ENCODE measurements at regions not wholly inside any gene's neighbourhood (a gene's known extent, or its start where the extent isn't known, plus 50 kb on each side); places are given as distances from the start of the nearest gene placed in this dataset.

DNA sequence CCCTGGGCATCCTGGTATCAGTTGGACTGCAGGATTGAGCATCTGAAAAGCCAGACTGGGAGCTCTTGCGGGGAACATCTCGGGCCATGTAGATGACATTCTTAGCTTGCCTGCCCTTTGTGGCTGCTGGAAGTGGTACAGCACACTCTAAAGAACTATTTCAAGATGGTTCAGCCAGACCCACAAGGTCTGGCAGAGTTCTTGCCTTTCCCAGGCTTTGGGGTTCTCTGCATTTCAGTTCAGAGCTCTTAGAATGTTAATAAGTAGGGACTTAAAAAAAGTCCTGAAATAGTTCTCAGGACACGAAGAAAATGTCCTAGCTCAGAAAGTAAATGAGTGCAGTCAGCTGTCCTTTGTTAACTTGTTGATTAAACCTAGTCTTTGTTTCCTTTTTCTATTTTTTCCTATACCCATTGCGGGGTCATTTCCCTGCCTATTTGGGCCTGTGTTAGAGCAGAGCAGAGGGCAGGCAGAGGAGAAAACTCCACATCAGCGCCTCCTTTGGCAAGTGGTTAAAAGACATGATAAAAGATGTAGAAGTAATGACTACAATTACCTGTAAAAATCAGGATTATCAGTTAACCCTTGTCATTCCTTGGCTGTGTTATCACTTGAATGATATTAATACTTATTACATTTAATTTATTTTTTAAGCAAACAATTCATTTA lies 291.5 kb downstream of the ZSWIM6 start:
- DNase-seq = no peak

DNA sequence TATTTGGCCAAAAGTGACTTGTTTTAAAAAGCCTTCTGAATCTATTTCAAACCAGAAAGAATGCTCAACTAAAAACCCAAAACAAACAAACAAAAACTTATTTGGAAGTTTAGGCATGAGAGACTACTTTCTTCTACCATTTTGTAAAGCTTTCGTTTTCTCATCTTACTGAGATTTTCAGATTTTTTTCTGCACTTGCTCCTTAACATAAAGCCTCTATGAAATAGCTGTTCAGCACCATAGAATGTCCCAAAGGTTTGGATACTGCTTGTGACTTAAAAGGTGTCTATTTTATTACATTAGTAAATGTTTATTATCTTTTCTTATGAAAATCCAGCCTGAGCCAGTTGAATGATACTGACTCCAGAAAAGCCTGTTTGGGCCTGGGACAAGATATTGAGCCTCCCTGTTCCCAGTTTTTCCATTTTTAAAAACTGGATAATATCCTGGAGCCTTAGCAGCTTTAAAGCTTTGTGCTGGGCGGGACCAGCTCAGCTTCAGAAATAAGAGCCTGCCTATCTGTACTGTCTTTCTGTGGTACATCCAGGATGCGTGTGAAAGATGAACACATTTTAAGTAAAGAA lies 292.6 kb downstream of the ZSWIM6 start:
- no peak for DNase-seq

DNA sequence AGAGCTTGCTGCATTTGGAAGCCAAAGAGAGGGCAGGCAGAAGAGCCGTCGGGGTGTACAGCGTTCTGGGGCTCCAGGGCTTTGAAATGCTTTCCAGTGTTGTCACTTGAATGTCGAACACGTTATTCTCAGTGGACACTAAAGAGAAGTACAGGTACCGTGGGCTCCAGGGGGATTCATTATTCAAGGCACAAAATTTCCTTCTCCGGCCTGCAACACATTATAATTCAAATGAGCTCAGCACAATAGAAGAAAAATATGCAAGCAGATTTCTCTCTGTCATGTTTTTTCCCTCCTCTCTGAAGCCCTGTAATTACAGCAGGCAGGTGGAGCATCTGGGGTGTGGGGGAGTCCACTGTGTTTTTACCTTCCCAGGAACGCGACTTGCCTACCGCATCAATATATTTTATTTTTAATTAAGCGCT lies 293.1 kb downstream of the ZSWIM6 start:
- no peak for DNase-seq

DNA sequence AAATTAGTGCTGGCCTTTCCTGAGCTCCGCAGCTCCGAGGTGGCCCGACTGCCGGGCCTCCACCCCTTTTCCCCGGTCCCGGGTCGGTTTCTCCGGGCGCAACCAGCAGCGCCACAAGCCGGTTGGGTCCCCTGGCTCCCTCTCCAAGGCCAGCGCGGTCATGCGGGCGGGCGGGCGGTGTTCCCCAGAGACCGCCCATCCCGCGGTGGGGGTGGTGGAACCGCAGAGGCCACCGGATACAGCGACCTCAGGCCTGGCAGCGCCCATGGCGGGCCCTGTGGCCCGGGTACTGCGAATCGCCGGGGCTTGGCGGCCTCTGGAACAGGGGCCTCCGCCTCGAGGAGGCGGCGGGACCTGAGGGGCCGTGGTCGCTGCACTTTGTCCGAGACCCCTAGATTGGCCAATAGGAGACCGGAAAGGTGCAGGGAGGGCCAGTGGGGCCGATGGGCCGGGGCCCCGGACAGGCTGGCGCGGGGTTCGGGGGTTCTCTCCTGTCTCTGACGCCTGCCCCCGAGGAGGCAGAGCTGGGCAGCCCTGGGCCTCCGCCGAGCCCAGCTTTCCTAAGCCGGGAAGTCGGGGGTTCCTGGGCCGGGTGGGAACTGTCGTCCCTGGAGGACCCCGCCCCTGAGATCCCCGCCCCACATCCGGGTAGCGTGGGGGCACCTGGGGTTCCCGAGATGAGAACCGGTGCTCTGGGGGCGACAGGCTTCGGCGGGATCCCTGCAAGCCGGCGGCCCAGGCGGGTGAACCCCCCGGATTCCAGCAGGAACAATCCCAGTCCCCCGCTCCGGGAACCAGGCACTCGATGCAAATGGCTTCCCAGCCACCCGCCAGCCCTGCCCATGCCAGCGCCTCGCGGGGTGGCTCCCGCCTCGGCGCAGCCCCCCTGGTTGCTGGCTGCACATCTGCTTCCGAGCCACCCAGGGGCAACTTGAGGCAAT lies 293.9 kb downstream of the ZSWIM6 start:
- no peak for DNase-seq

DNA sequence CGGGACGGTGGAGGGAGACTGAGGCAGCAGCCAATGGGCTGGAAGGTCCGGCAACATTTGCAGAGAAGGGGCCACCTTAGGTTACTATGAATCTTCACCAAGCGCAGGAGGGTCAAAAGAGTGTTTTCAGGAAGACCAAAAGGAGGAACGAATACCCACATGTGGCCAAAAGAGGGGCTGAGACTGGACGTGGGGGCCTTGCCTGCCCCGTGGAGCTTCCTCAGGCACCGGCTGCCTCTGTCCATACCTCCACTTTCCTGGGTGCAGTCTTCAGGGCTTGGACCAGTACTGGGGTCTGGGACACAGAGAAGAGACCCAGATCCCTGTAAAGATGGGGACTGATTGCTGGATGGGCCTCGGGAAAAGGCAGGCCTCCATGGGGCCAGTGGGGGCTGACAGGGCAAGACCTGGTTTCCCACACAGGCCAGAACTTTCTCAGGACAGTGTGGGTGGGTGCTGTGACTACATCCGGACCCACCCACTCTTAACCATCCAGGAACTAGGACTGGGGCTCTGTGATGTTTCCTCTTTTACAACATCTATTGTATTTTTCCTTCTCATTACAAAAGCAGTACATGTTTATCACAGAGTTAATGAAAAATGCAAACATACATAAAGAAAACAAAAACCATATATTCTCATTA lies 294.7 kb downstream of the ZSWIM6 start:
- DNase-seq = no peak

DNA sequence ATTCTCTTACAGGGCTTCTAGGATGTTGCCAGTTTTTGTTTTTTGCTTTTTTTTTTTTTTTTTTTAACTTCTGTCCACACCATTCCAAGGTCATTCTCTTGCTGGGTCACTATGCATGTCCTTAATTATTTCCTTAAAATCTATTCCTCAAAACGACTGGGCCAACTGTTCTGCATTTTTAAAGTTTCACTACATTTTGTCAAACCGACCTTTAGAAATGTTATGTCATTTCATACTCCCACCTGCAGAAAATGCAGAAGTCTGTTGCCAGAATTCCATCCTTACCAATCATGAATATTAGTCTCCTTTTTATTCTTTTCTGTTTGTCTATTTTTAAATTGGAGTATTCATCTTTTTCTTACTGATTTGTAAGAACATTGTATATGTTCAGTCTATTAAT lies 295.5 kb downstream of the ZSWIM6 start:
- no peak for DNase-seq

DNA sequence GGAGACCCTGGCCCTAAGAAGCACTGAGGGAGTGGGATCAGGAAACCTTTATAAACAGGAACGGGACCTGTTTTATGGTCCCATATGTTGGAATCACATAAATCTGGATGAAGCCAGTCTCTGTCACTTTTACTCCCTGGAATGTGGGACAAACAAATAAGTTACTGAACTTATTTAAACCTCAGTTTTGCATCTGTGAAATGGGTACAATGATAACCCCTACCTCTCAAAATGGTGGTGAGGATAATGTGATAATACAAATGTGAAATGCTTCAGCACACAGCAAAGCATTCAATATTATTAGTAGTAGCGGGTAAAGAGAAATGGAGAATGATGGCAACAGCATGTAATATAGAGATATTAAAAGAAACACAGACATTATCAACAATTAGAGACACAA lies 298.9 kb downstream of the ZSWIM6 start:
- DNase-seq = no peak

DNA sequence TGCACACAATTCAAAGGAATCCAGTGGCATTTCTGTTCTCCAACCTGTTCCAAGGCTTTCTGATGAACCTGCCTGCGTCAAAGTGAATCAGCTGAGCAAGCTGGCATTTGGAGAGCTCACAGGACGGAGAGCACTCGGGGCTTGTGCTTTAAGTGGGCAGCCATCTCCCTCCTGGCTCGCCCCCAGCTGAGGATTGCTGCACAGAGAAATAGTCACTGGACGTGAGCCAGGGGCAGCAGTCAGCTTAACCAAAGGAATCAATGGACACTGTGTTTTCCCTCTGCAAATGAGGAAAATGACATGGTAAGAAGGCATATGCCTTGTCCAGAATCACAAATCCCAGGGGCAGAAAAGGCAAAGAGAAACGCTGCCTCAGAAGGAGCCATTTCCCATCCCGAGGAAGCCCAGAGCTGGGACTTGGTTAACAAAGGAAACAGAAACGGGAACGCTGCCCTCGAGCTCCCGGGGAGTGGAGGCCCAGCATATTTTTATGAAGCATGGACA lies 299.4 kb downstream of the ZSWIM6 start:
- DNase-seq = peak; percentile 12

DNA sequence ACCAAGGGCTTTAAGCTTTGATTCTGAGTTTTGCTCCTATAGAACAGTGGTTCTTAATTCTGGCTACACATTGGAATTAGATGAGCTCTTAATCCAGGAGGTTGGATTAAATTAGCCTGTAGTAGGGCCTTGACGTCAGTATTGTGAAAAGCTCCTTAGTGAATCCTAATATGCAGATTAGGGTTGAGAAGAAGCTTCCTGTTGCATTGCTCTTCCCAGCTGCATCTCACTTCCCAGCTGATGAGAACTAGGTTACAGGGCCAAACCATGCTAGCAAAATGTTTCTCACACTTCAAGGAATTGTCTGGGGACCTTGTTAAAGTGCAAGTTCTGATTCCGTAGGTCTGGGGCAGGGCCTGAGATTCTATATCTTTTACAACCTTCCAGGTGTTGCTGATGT lies 300.0 kb downstream of the ZSWIM6 start:
- no peak for DNase-seq

DNA sequence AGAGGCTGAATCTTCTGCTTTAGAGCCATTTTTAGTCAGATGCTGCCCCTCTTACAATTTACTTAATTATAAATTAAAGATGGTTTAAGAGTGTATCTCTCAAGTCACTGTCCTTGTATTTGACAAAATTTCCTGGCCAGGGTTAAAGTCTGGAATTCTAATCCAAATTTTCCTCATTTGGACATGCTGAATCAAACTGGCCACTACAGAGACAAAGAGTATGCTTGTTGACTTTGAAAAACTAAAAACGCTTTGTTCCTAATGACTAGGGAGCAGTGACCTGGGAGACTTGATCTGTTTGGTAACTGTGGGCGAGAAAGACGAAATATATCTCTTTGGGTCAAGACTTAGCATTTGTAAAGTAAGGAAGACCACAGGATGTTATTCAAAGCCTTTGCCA lies 303.2 kb downstream of the ZSWIM6 start:
- DNase-seq = no peak

DNA sequence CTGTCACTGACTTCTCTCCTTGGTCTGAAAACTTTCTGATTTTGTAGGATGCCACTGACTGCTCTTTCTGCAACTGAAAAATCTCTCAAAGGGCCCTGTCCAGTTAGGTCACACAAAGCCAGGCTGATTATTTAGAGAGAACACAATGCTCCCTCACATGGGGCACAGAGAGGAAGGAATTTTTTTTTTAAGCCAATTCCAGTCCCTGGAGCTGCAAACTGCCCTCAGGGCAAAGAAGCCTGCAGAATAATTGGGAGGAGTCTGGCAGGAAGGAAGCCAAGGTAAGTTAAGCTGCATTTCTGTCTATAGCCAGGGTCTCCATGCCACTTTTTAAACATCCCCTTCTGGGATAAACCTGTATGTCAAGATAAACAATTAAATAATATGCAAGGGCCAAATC lies 305.5 kb downstream of the ZSWIM6 start:
- no peak for DNase-seq

DNA sequence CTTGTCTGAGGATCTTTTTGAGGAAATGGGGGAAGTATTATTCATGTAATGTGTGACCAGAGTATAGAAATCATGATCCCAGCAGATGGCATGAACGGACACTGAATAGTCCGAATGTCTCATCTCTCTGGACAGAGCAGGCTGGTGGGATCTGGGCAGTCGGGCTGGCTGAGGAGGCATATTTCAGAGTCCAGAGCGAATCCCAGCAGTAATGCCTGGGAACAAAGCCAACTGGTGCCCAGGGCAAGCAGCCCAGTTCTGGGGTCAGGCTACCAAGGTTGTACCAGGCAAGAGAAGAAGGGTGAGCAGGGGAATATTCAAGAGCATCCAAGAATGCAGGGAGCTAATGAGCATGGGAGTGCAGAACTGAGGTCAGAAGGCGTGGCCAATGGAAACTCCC lies 306.4 kb downstream of the ZSWIM6 start:
- DNase-seq = no peak

DNA sequence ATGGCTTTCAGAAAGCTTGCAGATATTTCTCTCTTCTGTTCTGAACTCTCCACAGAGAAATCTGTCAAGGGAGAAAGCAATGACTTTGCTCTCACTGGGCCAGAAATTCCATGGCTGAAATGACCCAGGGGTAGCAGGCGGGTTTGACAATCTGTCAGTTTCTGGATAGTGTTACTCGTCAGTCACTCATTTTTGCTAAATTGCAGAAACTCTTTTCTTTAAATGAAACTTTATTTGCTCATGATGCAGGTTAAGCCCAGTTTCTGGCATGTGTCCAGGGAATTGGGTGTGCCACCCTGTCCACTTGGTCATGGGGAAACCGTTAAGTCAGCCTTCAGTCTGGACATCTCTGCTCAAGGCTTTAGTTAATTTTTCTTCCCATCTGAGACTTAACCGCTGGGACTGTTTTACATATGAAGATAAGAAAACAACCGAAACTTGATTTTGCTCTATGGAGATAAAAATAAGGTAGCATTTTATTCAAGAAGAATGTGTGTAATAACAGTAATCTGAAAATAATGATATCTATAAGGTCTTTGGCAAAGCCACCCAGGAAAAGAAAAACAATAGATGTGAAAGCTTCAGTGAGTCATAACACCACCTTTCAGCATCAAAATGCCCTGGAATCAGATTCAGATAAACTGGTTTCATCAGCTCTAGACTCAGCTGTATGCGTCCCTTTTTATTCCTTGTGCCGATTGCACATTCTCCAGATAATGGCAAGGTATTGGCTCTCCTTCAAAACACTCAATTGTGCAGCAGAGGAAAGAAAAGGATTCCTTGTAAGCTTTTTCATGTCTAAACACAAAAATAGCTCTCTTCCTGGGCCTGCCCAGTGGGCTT lies 308.3 kb downstream of the ZSWIM6 start:
- no peak for DNase-seq

DNA sequence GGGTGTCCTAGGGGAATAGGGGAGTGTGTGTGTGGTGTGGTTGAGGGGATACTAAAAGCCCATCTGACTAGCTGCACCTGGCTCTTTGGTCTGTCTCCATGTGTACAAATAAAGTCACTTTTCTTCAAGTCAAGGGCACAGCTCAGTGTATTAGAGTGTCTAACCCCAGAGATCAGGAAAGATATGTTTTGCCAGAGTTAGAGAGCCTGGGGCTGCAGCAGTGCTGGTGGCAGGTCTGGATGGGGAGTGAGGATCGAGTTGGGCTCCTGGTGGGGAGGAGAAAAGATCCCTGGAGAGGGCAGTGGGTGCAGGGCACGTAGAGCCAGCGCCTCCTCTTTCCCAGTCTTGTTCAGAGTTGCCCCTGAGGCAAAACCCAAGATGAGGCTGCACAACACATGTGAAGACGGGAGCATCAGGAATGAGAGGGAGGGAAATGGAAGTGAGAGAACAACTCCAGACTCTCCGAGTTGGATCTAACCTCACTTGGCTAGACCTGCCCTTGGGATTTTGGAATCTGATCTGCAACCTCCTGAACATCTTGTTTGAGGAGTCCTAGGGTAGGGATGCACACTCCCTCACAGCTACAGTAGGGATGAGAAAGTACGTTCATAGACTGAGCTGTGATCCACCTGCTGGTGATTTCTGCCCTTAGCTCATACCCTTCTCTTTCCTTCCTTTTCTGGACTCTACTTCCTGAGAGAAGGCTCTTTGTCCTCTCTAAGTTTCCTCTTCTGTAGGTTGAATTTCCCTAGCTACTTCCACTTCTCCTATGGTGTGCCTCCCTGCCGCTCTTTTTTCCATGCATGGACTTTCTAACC lies 309.9 kb downstream of the ZSWIM6 start:
- DNase-seq = no peak

DNA sequence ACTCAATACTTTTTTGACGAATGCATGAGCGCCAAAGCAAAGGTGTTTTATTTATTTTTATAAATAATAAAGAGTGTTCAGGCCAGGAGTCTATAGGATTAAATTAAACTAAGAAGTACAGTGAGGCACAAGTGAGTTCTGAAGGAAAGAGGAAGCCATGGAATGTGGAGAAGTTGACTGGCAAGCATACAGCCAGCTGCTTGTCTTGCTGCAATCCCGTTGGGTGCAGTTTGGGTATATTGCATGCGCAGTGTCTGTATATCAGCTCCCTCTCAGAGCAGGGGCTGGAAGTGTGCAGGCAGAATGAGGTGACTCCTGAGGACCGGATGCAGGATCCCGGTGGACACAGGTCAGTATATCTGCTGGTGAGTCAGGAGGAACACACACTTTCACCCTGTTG lies 315.6 kb downstream of the ZSWIM6 start:
- no peak for DNase-seq

DNA sequence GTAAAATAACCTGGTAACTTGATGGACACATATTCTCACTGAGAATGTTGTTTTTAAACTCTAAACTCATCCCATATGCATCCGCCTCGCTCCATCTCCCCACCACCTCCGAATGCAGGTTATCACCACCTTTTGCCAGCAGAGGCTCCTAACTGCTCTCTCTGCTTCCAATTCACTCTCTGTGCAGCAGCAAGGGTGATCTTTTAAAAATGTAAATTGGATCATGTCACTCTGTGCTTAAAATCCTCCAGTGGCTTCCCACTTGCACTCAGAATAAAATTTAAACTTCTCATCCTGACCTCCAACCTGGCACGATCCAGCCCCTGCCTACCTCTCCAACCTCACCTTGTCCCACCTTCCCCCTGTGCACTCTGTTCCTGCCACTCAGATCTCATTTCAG lies 317.2 kb downstream of the ZSWIM6 start:
- no peak for DNase-seq

DNA sequence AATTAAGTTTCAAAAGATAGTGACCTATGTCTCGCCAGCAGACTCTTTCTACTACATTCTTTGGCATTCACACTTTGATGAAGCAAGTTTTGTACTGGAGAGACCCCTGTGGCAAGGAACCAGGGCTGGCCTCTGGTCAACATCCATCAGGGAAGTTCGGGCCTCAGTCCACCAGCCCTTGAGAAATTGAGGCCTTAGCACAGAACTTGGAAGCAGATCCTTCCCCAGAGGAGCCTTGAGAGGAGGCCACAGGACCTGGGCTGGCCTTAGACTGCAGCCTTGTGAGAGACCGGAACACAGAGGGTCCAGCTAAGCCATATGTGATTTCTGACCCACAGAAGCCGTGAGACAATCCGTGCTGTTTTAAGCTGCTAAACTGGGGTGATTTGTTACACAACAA lies 317.9 kb downstream of the ZSWIM6 start:
- DNase-seq = no peak

DNA sequence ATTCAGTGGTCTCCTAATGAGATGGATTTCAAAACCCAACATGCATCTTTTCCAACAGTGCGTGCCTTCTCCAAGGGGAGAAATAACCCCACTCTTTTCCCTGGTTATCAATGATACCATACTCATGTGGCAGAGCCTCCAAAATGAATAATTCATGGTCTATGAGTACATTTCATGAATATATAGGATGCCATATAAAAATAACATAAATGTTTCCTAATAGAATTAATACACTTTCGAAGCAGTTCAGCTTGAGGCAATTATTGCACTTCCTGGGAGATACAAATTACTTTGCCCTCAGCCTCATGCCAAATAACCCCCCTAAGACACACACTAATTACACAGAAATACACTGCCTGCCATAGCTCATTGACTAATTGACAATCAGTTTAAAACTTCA lies 318.6 kb downstream of the ZSWIM6 start:
- DNase-seq = no peak

DNA sequence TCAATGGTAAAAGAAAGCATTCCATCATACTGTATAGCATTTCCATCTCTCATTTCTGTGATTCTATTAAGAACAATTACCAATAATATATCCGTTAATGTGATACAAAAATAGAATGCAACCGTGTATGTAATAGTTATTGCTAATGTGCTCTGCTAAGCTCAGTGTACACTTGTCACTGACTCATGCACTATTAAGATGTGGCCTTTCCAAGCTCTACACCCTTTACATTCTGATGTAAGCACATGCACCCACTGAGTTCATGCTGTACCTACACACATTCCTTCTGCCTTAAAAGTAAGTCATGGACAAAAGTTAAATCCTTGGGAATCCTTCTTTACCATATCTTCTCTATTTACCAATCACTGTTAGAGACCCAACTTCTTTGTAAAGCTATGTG lies 319.1 kb downstream of the ZSWIM6 start:
- no peak for DNase-seq

DNA sequence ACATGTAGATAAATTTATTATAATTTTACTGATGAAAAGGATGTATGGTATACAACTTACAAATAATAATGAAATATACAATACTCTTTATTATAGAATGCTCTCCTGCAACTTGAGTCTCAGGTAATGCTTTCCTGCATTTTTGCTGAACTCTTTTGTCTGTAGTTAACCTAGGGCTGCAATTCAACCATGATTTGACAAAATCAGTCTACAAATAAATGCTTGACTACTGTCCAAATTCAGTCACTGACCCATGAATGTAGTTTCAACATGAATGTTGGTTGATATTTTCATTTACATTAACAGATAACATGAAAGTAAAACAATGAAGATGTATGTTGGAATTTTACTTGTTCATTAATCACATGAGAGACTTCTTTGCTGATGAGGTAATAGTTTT lies 320.9 kb downstream of the ZSWIM6 start:
- DNase-seq = no peak

DNA sequence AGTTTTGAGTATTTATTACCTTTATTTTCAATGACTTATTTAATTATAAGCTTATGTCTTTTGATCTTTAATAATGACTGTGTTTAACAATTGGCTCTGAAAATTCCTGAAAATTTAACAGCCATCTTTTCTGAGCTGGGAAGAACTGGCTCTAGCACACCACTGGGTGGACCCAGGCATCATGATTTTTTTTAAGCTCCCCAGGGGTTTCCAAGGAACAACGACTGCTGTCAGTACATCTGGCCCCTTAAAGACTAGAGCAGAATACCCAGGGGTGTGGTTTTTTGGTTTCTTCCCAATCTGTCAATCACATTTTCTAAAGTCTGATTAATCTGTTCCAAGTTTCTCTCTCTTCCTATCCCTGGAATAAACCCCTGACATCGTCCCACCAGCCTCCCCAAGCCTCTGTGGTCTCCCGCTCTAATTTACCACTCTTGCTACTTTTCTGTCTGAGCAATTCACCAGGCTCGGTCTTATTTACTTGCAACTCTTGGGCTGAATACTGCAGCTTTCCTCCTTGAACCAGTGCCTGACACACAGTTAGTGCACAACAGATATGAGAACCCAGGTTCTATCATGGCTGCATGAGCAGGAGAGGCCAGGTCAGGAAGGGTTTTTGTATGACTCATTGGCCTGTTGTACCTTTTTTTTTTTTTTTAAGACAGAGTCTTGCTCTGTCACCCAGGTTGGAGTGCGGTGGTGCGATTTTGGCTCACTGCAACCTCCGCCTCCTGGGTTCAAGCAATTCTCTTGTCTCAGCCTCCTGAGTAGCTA lies 321.9 kb downstream of the ZSWIM6 start:
- DNase-seq = no peak
